Adrenal gland (tissue), 9 donors: ENCODE measurements at regions not wholly inside any gene's neighbourhood (a gene's known extent, or its start where the extent isn't known, plus 50 kb on each side); places are given as distances from the start of the nearest gene placed in this dataset.
A peak's percentile ranks its signal among the peaks of the same experiment; 100 is the strongest.

Experiments
- DNase-seq, 7 donors: peaks; one replicate each; pipeline ENCODE4 v3.0.0-alpha.2; 2019 to 2020
- H3K27ac ChIP-seq, 5 donors: fragments of 200-600 bp; sonication (generic) in 4 of 5; 1 replicate in 3 of 5; 2 replicates in 2 of 5; pipeline versions ENCODE4 v1.5.1 to v1.8.0; 2016 to 2020; ENCODE audit warnings: mild to moderate bottlenecking in 1 of 5
- H3K27me3 ChIP-seq: fragments of 200-600 bp; 2 replicates; pipeline ENCODE4 v1.8.0; 2021
- H3K36me3 ChIP-seq, 2 donors: fragments of 200-600 bp; replicated peaks in 1 of 2; 1 replicate in 1 of 2; 2 replicates in 1 of 2; pipeline versions ENCODE4 v1.5.1 to v1.8.0; 2018 to 2022
- H3K4me1 ChIP-seq, 2 donors: fragments of 200-600 bp; replicated peaks in 1 of 2; 1 replicate in 1 of 2; 2 replicates in 1 of 2; pipeline versions ENCODE4 v1.5.1 to v1.8.0; 2018 to 2021
- H3K4me3 ChIP-seq, 4 donors: fragments of 200-600 bp; sonication (generic) in 3 of 4; one replicate each; pipeline ENCODE4 v1.5.1; 2016 to 2018
- H3K9me3 ChIP-seq, 3 donors: fragments of 200-600 bp; sonication (generic) in 1 of 3; replicated peaks in 1 of 3; 1 replicate in 2 of 3; 2 replicates in 1 of 3; pipeline versions ENCODE4 v1.5.1 to v1.8.0; 2016 to 2021
- POLR2A ChIP-seq, 2 donors: fragments of 450-650 bp; IDR thresholded peaks; one replicate each; pipeline ENCODE4 v1.6.1; 2017; ENCODE audit warnings: antibody characterized with exemption in 2 of 2, mild to moderate bottlenecking in 2 of 2, moderate library complexity in 1 of 2
- WGBS, 4 donors: extraction: QIAGEN DNeasy Blood & Tissue Kit in 2 of 4; methylation state at CpG; one replicate each; pipeline versions ENCODE4 v1.1.5 to v1.1.7; 2013 to 2017; 5-methylcytosine and 5-hydroxymethylcytosine counted together
- intact Hi-C, 2 donors: fragments of 100-400 bp; cut with DNase I; formaldehyde crosslinking; loops; one replicate each; pipeline versions ENCODE4 v1.14.1 to v1.15.0; 2022 to 2023
- TF ChIP-seq, protein P1 (sequence below), 6 experiments: fragments of 450-650 bp in 4 of 6; fragments of 200-600 bp in 2 of 6; sonication (generic) in 1 of 6; IDR thresholded peaks; 1 replicate in 5 of 6; 2 replicates in 1 of 6; pipeline versions ENCODE4 v1.5.1 to v1.8.0; 2016 to 2021; ENCODE audit warnings: antibody characterized with exemption in 6 of 6, mild to moderate bottlenecking in 2 of 6, moderate library complexity in 1 of 6
- donor health status: healthy with polysubstance abuse.
- donor health status: Bipolar disorder and iron deficiency.
- donor health status: DM: yes; HTN: yes; CAD: no.
- donor health status: DM: no; HTN: no; CAD: no.
- donor health status: DM: no; HTN: no; CAD: no.

DNA sequence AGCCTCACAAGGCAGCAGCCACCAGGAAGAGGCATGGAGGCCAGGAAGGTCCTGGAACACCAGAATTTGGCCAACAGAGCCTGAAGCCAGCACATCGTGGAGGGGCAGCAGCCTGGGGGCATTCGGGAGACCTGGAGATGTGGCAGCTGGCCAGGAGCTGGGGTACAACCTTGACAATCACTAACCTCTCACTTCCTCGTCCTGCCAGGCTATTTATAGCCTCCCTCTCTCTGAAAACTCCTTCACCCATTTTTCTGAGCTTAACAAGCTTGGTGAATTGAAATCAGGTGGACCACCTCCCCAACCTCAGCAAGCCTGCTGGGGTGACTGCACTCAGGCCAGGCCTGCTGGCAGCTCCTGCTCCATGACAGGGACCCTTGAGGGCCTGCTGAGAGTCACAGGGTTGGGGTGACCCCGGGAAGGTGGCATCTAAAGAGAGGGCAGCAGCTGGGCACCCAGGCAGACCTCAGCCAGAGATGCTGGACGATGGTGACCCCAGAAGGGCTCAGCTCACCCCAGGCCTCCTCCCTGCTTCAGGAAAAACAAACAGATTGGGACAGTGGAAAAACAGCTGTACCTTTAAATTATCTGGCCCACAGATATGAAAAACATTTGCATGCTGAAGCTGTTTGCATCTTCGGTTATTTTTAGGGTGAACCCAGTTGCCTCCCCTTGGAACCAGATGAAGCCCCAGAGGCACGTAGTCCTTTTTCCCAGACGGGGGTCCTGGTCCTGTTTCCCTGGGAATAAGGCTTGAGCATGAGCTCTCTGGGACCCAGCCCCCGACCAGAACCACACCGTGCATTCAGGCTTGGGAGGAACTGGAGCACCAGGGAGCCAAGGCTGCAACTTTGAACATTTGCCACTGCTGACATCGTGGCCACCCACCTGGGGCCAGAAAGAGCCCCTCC lies 67.0 kb downstream of the PITPNM2 start:
- WGBS, 4 donors, result 36 to 44% (median 39%) methylated on average over 7 to 11 of the region's 11 CpGs
- H3K4me3 ChIP-seq, result no peak overlapping the region
- no peak for TF ChIP-seq POLR2A (IDR thresholded peaks at IDR 0.05)
- TF ChIP-seq, protein P1, sequence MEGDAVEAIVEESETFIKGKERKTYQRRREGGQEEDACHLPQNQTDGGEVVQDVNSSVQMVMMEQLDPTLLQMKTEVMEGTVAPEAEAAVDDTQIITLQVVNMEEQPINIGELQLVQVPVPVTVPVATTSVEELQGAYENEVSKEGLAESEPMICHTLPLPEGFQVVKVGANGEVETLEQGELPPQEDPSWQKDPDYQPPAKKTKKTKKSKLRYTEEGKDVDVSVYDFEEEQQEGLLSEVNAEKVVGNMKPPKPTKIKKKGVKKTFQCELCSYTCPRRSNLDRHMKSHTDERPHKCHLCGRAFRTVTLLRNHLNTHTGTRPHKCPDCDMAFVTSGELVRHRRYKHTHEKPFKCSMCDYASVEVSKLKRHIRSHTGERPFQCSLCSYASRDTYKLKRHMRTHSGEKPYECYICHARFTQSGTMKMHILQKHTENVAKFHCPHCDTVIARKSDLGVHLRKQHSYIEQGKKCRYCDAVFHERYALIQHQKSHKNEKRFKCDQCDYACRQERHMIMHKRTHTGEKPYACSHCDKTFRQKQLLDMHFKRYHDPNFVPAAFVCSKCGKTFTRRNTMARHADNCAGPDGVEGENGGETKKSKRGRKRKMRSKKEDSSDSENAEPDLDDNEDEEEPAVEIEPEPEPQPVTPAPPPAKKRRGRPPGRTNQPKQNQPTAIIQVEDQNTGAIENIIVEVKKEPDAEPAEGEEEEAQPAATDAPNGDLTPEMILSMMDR (IDR thresholded peaks at IDR 0.05), result no peak
- peak overlapping the region in 1 of 5 donors; percentile 30 for H3K27ac ChIP-seq
- no peaks in the 10 kb centered on the region for H3K9me3 ChIP-seq
- H3K4me1 ChIP-seq, result peaks cover 22 to 38% of the 10 kb centered on the region in 2 donors
- no peak for DNase-seq
- intact Hi-C loops, result no loop called here
- H3K36me3 ChIP-seq, result no peaks in the 10 kb centered on the region
- no peaks in the 10 kb centered on the region for H3K27me3 ChIP-seq

DNA sequence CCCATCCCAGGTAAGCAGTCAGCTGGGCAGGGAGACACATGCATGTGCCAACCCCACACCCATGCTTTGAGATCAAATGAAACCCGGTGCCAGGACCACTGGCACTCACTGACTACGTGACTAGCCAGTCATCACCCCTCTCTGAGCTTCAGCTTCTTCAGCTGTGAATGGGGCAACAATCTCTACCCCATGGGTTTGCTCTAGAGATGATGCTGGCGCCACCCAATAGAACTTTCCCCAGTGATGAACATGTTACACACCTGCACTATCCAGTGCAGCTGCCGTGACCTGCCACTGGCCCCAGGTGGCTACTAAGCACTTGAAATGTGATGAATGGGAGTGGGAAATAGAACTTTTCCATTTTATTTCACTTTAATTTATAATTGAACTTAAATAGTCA lies 70.3 kb downstream of the PITPNM2 start:
- H3K36me3 ChIP-seq, result no peaks in the 10 kb centered on the region
- H3K9me3 ChIP-seq, result no peaks in the 10 kb centered on the region
- no peaks in the 10 kb centered on the region for H3K27me3 ChIP-seq
- H3K27ac ChIP-seq, result no peak overlapping the region
- TF ChIP-seq, protein P1 (IDR thresholded peaks at IDR 0.05), result no peak
- no peak for TF ChIP-seq POLR2A (IDR thresholded peaks at IDR 0.05)
- DNase-seq, result no peak
- intact Hi-C loops, result no loop called here
- WGBS, 4 donors, result 96 to 98% (median 96%) methylated on average over 4 of the region's 4 CpGs
- peaks cover 25 to 47% of the 10 kb centered on the region in 2 donors for H3K4me1 ChIP-seq
- H3K4me3 ChIP-seq, result no peak overlapping the region

DNA sequence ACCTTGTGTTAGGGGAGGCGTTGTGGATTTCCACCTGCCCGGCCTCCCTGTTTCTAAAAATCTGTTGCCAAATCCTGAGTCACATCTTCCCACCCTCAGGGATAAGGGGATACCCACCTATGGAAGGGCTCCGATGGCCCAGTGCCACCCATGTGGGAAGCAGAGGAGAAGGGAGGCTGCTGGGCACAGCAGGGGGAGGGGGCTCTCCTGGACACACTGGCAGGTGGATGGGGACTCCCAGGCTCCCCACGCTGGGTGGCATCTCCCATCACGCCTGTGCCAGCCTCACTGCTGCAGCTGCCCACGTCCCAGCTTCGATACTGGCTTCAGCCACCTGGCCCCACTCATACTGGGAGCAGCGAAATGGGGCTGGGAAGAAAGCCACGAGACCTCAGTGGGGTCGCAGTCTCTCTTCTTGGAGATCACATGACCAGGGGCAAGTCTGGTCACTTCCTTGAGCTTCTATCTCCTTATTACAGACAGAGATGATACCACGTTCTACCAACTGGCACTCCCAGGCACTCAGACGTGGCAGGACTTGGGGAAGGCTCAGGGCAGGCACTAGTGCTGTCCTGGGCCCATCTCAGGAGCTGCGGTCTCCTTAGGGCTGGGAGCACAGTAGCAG lies 72.2 kb downstream of the PITPNM2 start:
- DNase-seq, result no peak
- WGBS, 4 donors, result 83 to 87% (median 86%) methylated on average over 11 to 13 of the region's 13 CpGs
- Histone ChIP-seq H3K36me3 (no peaks in the 10 kb centered on the region), H3K4me1 (peaks cover 10 to 36% of the 10 kb centered on the region in 2 donors), H3K4me3 (no peak overlapping the region), H3K27me3 (no peaks in the 10 kb centered on the region), H3K9me3 (no peaks in the 10 kb centered on the region), H3K27ac (no peak overlapping the region)
- intact Hi-C loops, result no loop called here
- TF ChIP-seq POLR2A (IDR thresholded peaks at IDR 0.05), result no peak
- TF ChIP-seq, protein P1 (IDR thresholded peaks at IDR 0.05), result no peak

DNA sequence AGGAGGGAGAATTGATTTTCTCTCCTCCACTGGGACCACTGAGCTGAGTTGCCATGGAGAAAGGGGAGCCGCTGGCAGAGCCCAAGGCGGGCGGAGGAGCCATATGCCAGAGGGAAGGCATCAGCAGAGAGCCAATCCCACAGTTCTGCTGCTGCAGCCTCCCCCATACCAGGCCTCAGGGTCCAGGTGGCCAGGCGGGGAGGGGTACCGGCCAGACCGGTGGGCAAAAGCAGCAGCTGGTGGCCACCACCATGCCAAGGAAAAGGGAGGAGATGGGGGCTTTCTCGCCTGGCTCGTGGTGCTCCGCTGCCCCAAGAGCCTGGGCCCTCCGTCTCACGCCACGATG lies 72.8 kb downstream of the PITPNM2 start:
- no peaks in the 10 kb centered on the region for H3K36me3 ChIP-seq
- intact Hi-C loops, result no loop called here
- H3K4me1 ChIP-seq, result peaks cover 9 to 33% of the 10 kb centered on the region in 2 donors
- DNase-seq, result no peak
- H3K4me3 ChIP-seq, result no peak overlapping the region
- 93 to 96% (median 93%) methylated on average over 4 to 12 of the region's 12 CpGs for WGBS, 4 donors
- TF ChIP-seq, protein P1 (IDR thresholded peaks at IDR 0.05), result no peak
- TF ChIP-seq POLR2A (IDR thresholded peaks at IDR 0.05), result no peak
- no peaks in the 10 kb centered on the region for H3K27me3 ChIP-seq
- H3K27ac ChIP-seq, result no peak overlapping the region
- no peaks in the 10 kb centered on the region for H3K9me3 ChIP-seq
